IPS-NIHi7 (cell line): ENCODE measurements at regions not wholly inside any gene's neighbourhood (a gene's known extent, or its start where the extent isn't known, plus 50 kb on each side); places are given as distances from the start of the nearest gene placed in this dataset.
"Not testable (repeated sequence)": the region's sequence is repeated elsewhere in the genome, so short reads cannot be mapped to it uniquely, and the experiment has no call there.

ENCODE experiments used
- DNase-seq: peaks from one replicate; pipeline ENCODE4 v3.0.0; 2012; ENCODE audit warnings: mixed read lengths; ENCODE audit errors: extremely low spot score

- DNase-seq, result not testable (repeated sequence)
Observed at GRCh38 chr5:97234380-97234779, 51.3 kb upstream of the RIOK2 start.

GRCh38 chr5:97242341-97242740 is 59.3 kb upstream of the RIOK2 start:
- DNase-seq, result no peak

DNA sequence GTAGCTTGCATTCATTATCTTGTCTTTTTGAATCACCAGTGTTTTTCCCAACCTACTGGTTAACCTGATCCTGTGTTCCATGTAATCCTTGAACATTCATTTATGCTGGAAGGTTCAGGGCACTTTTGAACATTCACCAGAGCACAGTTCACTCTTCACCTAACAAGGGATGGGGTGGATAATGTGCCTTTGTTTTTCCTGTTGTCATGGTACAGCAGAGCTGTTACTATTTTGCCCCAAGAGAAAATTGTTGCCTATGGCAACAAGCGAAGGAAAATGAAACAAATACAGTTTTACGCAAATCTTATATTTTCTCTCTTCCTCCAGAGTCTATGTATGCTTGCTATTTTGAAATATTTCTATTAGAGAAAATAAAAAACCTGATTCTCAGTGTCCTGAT is 60.3 kb upstream of the RIOK2 start:
- DNase-seq, result no peak

DNA sequence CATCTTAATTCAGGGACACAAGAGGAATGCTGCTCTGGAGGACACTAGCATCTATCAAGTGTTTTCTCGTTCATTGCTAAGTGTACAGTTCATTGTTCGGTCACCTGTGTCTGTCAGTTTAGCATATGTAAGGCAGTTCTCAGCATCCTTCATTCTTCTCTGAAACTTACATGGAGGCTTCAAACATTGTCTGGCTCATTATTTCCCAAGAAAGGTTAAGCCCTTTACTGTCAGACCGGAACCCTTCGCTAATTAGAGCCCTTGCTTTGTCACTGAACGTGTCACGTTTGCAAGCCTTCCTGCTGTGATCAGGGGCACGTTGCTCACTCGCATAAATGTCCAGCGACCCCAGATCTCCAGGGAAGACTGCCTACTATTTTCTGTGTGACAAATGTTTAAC is 62.3 kb upstream of the RIOK2 start:
- no peak for DNase-seq

DNA sequence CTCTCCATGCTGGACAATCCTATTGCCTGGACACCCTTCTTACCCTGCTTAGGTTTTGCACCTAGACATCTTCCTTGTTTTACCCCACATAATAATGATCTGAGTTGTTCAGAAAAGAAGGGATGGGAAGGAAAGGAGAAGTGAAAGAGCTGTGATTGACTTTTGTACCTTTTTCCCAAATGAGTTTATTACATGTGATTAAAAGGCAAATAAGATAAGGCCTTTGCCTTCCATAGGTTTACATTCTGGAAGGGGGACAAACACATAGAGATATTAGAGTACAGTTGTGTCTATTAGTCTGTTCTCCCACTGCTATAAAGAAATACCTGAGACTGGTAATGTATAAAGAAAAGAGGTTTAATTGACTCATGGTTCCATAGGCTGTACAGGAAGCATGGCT is 67.1 kb upstream of the RIOK2 start:
- no peak for DNase-seq

GRCh38 chr5:97266076-97266475 is 83.0 kb upstream of the RIOK2 start:
- DNase-seq, result no peak

DNA sequence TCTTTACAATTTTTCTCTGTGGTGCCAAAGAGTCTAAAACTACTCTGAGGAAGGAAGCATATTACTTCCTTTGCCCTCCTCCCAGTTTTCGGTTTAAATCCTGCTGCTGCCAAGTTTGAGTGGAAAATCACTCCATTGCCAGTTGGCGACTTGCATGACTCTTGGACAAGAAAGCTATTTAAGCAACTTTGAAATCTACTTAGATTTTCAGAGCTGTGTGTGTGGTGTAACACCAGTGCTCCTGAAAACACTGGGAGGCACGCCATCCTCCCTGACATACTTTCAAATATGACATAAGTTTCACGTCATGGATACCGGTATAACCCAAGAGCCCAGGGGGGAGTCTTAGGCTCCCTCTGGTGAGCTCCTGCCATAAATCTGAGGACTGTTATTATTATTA is 83.5 kb upstream of the RIOK2 start:
- DNase-seq, result no peak

- no peak for DNase-seq
Observed at GRCh38 chr5:97267767-97268166, 84.7 kb upstream of the RIOK2 start.

DNA sequence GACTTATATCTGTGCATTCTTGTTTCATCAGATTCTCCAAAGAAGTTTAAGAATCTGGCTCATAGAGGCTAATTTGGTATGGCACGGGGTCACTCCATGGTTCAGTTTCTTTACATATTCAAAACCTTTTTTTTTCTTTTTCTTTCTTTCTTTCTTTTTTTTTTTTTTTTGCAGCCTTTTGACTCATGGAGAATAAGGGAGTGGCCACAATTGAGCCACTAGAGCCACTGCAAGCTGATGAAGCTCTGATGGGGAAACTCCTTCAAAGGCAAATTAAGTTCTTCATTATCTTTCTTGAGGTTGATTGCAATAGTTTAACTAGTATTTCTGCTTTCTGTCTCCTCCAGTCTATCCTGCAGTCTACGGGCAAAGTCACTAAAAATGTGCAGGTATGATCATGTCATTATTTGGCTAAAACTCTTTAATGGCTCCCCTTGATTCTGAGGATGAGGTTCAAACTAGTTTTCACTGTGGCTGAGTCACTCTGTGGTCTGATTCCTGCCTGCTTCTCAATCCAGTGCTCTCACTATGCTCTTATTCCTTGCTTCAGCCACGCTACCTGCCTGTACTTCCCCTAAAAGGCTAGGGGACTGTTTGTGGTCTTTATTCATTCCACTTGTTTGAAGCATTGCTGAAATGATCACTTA is 93.5 kb upstream of the RIOK2 start:
- DNase-seq, result no peak

GRCh38 chr5:97281257-97281656 is 98.2 kb upstream of the RIOK2 start:
- DNase-seq, result no peak

DNA sequence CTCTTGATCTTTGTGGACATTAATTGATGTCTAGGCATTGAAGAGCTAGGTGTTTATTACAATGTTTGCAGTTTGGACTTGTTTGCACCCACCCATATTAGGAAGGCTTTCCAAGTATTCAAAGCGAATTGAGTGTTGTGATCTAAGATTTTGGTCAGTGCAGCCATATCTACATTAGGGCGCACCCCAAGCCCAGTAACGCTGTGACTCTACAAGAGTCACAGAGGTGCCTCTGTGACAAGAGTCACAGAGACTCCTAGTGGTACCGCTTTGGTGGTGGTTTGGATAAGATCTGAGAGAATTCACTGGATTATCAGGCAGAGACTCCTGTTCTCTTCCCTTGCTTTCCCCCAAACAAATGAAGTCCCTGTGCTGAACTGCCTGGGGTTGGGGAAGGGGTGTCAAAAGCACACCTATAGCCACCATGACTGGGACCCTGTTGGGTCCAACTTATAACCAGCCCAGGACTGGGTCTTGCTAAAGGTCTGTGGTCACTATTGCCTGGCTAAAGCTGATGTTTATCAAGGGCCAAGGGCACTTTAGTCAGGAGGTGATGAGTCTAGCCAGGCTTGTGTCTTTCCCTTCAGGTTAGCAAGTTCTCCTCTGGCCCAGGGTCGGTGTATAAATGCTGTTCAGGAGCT is 114.1 kb upstream of the RIOK2 start:
- DNase-seq, result peak; percentile 72

- no peak for DNase-seq
Observed at GRCh38 chr5:97297704-97298091, 114.7 kb upstream of the RIOK2 start.

- DNase-seq, result not testable (repeated sequence)
Observed at GRCh38 chr5:97301181-97301580, 118.1 kb upstream of the RIOK2 start.

DNA sequence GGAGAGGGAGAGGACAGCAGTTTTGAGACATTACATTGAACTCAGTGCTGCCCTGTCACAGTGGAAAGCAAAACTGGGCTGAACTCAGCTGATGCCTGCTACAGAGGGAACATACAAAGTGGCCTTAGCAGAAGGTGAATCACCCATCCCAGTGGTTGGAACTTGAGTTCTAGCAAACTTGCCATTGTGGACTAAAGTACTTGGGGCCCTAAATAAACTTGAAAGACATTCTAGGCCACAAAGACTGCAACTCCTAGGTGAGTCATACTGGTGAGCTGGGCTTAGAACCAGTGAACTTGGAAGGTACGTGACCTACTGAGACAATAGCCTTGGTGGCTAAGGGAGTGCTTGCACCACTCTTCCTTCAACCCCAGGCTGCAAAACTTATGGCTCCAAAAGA is 155.7 kb upstream of the RIOK2 start:
- DNase-seq, result no peak

DNA sequence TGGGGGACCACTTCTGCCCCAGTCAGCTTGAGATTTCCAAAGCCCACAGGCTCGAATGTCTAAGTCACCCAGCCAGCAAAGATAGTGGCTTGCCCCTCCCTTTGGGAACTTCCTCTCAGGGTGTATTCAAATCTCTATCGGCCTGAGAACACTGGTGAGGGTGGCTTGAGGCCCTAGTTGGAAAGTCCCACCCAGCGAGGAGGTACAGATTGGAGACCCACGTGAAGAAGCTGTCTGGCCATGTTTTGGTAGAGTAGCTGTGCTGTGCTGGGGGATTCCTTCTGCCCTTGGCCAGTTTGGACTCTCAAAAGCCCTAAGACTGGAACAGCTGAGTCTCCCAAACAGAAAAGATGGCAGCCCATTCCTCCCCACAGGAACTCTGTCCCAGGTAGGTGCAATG is 172.7 kb upstream of the RIOK2 start:
- DNase-seq, result no peak

GRCh38 chr5:97363577-97363976 is 180.5 kb upstream of the RIOK2 start:
- no peak for DNase-seq

- no peak for DNase-seq
Observed at GRCh38 chr5:97364731-97365130, 181.7 kb upstream of the RIOK2 start.

DNA sequence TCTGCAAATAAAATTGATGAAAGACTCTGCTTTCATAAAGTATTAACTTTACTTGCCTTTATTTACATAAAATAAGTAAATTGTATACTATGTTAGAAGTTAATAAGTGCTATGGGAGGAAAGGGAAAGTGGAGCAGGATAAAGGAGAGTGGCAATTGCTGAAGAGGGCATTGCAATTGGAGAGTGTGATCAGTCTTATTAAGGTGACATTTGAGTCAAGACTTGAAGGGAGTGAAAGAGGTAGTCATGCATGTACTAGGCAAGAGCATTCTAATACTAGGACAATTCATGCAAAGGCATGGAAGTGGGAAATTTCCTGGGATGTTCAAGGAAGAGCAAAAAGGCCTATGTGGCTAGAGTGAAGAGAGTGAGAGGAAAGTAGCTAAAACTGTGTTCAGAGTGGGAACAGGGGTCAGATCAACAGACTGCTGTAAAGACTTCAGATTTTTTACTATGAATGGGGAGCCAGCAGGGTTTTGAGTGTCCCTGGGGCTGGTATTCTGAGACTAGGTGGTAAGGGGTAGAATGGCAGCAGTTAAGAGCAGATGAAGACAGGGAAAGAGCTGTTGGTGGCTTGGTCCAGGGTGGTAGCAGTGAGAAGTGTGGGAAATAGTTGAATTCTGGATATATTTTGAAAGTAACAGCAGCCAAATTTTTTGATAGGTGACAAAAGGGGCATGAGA is 182.3 kb upstream of the RIOK2 start:
- DNase-seq, result peak; percentile 22

DNA sequence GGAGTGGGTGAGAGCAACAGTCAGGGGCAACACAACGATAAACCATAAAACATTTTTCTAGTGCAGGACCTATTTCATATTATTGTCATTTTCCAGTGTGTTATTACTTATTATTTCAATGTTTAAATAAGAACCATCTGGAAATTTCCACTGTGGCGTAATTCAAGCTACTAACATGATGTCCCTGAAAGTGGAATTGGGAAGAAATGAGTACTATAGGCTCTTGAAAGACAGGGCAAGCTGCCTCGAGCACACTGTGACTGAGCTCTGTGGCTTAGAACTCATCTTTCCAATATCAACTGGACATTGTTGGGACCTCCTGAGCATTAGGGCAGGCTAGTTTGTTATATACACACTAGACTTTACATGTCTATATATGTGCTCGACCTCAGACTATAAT is 182.9 kb upstream of the RIOK2 start:
- no peak for DNase-seq

- no peak for DNase-seq
Observed at GRCh38 chr5:97375959-97376358, 192.9 kb upstream of the RIOK2 start.

DNA sequence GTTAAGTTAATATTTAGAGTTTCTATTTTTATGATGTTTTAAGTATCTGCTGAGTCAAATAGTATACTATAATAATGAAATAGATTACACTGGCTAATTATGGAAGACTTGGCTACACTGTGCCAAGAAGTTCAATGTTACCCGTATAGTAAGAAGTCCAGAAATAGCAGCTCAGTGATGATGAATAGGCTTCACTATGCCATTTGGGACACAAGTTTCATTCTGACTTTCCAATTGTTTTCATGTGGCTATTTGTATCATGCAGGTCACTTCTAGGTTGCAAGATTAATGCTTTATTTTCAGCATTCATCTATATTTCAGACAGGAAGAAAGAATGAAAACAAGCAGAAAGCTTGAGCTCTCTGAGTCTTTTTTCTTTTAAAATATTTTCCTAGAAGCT is 194.5 kb upstream of the RIOK2 start:
- DNase-seq, result no peak

DNA sequence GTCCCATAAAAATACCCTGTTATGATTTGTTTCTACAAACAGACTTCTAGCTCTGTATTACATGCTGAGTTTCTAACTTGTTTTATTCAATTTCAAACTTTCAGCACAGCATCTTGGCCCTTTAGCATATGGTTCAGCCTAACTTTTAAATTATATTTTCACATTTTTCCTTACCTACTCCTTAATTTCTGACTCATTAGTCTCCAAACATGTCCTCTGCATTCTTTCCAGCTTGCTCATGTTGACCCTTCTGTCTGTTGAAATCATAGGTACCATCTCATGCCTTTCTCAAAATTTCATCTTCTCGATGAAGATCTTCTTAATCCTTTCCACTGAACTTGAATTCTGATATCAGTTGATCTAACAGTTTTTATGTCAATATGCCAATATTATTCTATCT is 200.9 kb upstream of the RIOK2 start:
- DNase-seq, result no peak

- DNase-seq, result no peak
Observed at GRCh38 chr5:97388794-97389193, 205.7 kb upstream of the RIOK2 start.
